Skin epidermis (tissue), 12 donors: ENCODE measurements at regions not wholly inside any gene's neighbourhood (a gene's known extent, or its start where the extent isn't known, plus 50 kb on each side); places are given as distances from the start of the nearest gene placed in this dataset.

Source experiments
- H3K27ac ChIP-seq, 21 experiments: fragments of 200-600 bp; sonication (generic) in 11 of 21; one replicate each; pipeline ENCODE4 v1.5.0; 2020; ENCODE audit warnings: mild to moderate bottlenecking in 3 of 21, inconsistent platforms in 2 of 21, moderate library complexity in 2 of 21
- H3K4me3 ChIP-seq, 7 experiments: fragments of 200-600 bp; sonication (generic) in 2 of 7; one replicate each; pipeline ENCODE4 v1.5.0; 2020; ENCODE audit warnings: inconsistent platforms in 2 of 7, mild to moderate bottlenecking in 2 of 7, moderate library complexity in 1 of 7

- Histone ChIP-seq H3K4me3 (no peak overlapping the region), H3K27ac (no peak overlapping the region)
Observed at GRCh38 chr9:91113016-91113415, 248.7 kb downstream of the AUH start.

- H3K27ac ChIP-seq, result no peak overlapping the region
- no peak overlapping the region for H3K4me3 ChIP-seq
Observed at GRCh38 chr9:91114450-91114849, 247.3 kb downstream of the AUH start.

DNA sequence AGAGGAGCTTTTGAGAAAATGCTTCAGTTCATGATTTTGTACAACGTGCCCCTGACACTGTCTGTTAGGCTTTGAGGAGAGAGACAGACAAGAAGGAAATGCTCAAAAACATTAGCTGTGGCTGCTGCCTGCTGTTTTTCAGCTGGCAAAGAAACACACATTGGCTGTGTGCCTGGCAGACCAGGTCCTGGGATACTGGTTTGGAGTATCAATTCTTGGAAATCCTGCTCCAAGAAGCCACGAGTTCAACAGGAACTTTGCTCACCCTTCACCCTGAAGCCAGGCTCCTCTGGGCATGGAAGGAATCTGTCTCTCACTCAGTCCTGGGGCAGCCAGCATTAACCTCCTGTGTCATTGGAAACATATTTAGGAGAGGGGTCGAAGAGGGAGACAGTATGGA, 245.5 kb downstream of the AUH start:
- Histone ChIP-seq H3K27ac (peak overlapping the region in 2 of 21 experiments; percentile 36 to 54), H3K4me3 (no peak overlapping the region)

- peak overlapping the region in 2 of 21 experiments; percentile 36 to 54 for H3K27ac ChIP-seq
- H3K4me3 ChIP-seq, result no peak overlapping the region
Observed at GRCh38 chr9:91116711-91117110, 245.0 kb downstream of the AUH start.

- H3K27ac ChIP-seq, result peak overlapping the region in 4 of 21 experiments; percentile 10 to 61 (median 36)
- no peak overlapping the region for H3K4me3 ChIP-seq
Observed at GRCh38 chr9:91117474-91117891, 244.2 kb downstream of the AUH start.

- Histone ChIP-seq H3K27ac (peak overlapping the region in 7 of 21 experiments; percentile 10 to 74 (median 55)), H3K4me3 (peak overlapping the region in 1 of 7 experiments; percentile 9)
Observed at GRCh38 chr9:91117959-91118703, 243.6 kb downstream of the AUH start.

DNA sequence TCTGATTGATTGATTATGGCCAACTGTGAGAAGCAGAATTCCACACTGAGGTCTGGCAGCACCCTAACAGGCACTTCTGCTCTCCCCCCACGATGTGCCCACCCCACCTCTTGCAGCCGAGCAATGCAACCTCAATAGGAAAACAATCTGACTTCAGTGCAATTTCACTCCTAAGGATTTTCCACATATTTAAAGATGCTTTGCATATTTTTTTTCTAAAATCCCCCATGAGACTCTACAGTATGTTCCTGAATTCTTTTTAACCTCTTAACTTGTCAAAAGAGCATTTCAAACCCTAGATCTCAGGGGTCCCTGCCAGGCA, 243.1 kb downstream of the AUH start:
- Histone ChIP-seq H3K27ac (peak overlapping the region in 6 of 21 experiments; percentile 14 to 74 (median 58)), H3K4me3 (peak overlapping the region in 1 of 7 experiments; percentile 9)

DNA sequence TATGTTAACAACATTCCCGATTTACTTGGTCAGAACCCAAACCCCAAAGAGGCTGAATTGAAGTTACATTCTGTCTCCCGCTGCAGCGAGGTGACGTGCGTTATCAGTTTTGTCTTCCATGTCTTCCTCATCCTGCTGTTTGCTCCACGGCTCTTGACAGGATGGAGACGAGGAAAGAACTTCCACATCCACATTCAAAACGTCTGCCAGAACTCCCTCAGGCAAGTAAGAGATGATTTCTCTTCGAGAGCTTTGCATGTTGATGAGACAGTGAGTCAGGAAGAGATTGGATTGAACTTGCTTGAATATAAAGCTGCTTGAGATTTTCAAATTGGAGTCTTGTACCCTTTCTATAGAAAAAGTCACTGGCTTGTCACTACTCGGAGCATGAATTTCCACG, 242.6 kb downstream of the AUH start:
- H3K27ac ChIP-seq, result peak overlapping the region in 9 of 21 experiments; percentile 11 to 74 (median 52)
- no peak overlapping the region for H3K4me3 ChIP-seq

GRCh38 chr9:91119679-91120078, 242.0 kb downstream of the AUH start:
- H3K27ac ChIP-seq, result peak overlapping the region in 8 of 21 experiments; percentile 4 to 74 (median 54)
- no peak overlapping the region for H3K4me3 ChIP-seq

DNA sequence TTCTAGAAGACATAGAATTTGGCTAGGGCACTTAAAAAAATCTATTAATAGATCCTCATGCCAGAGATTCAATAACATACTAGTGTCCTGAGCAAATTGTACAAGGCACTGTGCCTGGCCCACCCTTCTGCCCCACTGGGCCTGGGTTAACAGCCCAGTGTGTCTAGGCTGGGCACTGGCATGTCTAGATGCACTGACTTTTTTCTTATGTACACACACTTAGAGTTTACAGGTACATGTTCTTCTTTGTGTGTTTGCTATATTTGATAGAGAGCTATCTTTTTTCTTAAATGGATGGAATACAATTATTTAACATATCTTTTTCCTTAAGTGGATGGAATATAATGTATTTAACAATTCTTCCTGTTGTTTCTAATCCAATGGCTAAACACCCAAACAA, 241.5 kb downstream of the AUH start:
- no peak overlapping the region for H3K4me3 ChIP-seq
- peak overlapping the region in 8 of 21 experiments; percentile 4 to 74 (median 54) for H3K27ac ChIP-seq

DNA sequence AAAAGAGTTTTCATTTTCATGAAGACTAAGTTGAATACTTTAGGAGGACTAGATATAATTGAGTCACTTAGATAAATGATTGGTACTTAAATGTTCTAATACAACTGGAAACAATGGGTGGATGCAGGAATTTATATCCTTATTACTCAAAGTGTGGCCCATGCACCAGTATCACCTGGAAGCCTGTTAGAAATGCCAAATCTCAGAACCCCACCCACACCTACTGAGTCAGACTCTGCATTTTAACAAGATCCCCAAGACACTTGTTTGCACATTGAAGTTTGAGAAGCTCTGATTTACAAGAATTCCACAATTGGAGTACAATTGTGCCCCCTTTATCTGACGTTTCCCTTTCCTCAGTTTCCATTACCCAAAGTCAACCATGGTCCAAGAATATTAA, 239.0 kb downstream of the AUH start:
- H3K27ac ChIP-seq, result no peak overlapping the region

GRCh38 chr9:91126761-91127445, 234.8 kb downstream of the AUH start:
- no peak overlapping the region for H3K27ac ChIP-seq
- H3K4me3 ChIP-seq, result no peak overlapping the region

More for the DNA sequence above, 239.0 kb downstream of the AUH start:
- H3K4me3 ChIP-seq, result no peak overlapping the region

- no peak overlapping the region for H3K4me3 ChIP-seq
- H3K27ac ChIP-seq, result no peak overlapping the region
Observed at GRCh38 chr9:91127653-91128052, 234.1 kb downstream of the AUH start.

- H3K27ac ChIP-seq, result peak overlapping the region in 8 of 21 experiments; percentile 7 to 78 (median 40)
- no peak overlapping the region for H3K4me3 ChIP-seq
Observed at GRCh38 chr9:91130796-91131318, 230.9 kb downstream of the AUH start.

- Histone ChIP-seq H3K4me3 (no peak overlapping the region), H3K27ac (peak overlapping the region in 9 of 21 experiments; percentile 7 to 78 (median 53))
Observed at GRCh38 chr9:91131433-91131839, 230.3 kb downstream of the AUH start.

DNA sequence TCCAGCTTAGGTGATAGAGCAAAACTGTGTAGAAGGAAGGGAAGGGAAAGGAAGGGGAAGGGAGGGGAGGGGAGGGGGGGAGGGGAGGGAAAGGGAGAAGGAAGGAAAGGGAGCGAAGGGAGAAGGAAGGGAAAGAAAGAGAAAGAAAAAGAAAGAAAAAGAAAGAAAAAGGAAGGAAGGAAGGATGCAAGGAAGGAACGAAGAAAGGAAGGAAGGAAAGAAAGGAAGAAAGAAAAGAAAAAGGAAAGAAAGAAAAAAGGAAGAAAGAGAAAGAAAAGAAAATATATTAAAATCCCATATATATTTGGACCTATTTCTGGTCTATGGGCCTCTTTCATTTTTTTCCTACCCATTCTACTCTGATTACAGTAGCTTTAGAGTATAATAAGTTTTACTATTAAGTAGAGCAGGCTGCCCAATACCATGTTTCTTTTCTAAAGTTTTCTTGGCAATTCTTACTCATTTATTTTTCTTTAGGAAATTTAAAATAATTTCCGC, 229.1 kb downstream of the AUH start:
- Histone ChIP-seq H3K27ac (no peak overlapping the region), H3K4me3 (no peak overlapping the region)

DNA sequence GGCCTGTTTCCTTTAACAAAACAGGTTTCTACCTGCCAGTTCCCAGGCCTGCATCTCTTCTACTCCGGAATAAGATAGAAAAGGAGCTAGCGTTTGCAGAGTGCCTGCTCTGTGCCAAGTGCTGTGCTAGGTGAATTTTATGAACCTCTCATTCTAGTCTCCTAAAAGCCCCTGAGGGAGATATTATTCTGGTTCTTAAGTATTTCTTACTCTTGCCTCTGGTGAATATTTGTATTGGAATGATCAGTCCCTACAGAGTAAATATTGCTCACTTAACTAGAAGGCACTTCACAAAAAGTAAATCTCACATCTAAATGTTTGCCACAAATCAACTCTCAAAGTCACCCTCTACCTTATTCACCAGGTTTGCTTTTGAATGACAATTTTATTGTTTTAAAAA, 227.1 kb downstream of the AUH start:
- Histone ChIP-seq H3K27ac (no peak overlapping the region), H3K4me3 (no peak overlapping the region)

- Histone ChIP-seq H3K4me3 (no peak overlapping the region), H3K27ac (no peak overlapping the region)
Observed at GRCh38 chr9:91137391-91137790, 224.3 kb downstream of the AUH start.

DNA sequence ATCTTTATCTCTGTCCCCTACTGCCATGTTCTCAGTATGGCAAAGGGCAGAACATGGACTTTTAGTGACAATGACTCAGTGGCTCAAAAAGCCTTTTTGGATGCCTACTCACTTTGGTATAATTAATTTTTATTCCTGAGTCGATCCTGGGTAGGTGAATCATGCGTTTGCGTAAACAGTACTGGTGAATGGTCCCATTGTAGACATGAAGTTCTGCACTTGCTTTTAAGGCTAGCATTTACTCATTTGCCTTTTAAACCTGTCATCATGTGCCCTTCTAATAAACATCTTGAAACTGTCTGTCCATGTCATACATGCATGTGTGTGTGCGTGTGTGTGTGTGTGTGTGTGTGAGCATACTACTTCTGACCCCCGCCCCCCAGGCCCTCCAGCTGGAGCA, 223.0 kb downstream of the AUH start:
- no peak overlapping the region for H3K27ac ChIP-seq
- no peak overlapping the region for H3K4me3 ChIP-seq

DNA sequence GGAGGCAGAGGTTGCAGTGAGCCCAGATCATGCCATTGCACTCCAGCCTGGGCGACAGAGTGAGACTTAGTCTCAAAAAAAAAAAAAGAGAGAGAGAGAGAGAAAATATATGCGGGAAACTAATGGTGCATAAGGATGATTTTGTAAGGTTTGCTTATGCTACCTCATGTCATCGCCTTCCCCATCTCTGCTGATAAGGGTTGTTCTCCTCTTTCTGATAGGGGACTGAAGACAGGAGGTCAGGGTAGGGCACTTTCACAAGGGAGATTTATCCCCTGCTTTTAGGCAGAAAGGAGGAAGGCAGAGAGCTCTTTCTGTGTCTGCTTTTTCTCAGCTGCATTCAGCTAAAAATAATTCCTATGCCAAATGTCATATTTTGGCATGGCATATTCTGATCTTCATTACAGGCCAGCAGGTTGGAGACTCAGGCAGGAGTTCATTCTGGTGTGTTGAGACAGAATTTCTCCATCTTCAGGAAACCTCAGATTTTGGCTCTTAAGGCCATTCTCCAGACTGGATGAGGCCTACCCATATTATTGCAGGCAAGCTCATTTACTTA, 220.2 kb downstream of the AUH start:
- H3K27ac ChIP-seq, result no peak overlapping the region

More for the DNA sequence above, 220.2 kb downstream of the AUH start:
- H3K4me3 ChIP-seq, result no peak overlapping the region
